H1 (cell line): ENCODE measurements at regions not wholly inside any gene's neighbourhood (a gene's known extent, or its start where the extent isn't known, plus 50 kb on each side); places are given as distances from the start of the nearest gene placed in this dataset.

Source experiments
- CTCF ChIA-PET: fragments of 300-600 bp; sonication (Branson Sonifier 250); formaldehyde crosslinking; loops from one replicate; lab custom pipeline; 2021; ENCODE audit not compliant: partially characterized antibody; lab: Charles Lee
- POLR2A ChIA-PET: fragments of 300-600 bp; sonication (Branson Sonifier 250); formaldehyde crosslinking; loops from one replicate; lab custom pipeline; 2021; ENCODE audit warnings: inconsistent platforms; ENCODE audit not compliant: partially characterized antibody; lab: Charles Lee
- DNase-seq, 2 experiments: peaks; one replicate each; pipeline versions ENCODE4 v3.0.0 to v3.0.0-alpha.2; 2010 to 2022; ENCODE audit warnings: low spot score in 2 of 2, low read depth in 1 of 2, mixed read lengths in 1 of 2
- FAIRE-seq: peaks from 2 replicates; lab custom pipeline; 2011; peaks lifted over from hg19 to GRCh38; lab: Jason Lieb, UNC
- H2AFZ ChIP-seq: 2 replicates; pipeline ENCODE4 v1.8.1; 2012; ENCODE audit warnings: low read length, inconsistent platforms
- H2AK5ac ChIP-seq: 2 replicates; pipeline ENCODE4 v1.6.1; 2013; ENCODE audit warnings: low read depth, low read length
- H2BK120ac ChIP-seq: replicated peaks from 2 replicates; pipeline ENCODE3; 2013; ENCODE audit warnings: low read depth, low read length, inconsistent platforms
- H2BK12ac ChIP-seq: 2 replicates; pipeline ENCODE4 v1.6.1; 2013; ENCODE audit warnings: low read depth, low read length
- H2BK15ac ChIP-seq: 2 replicates; pipeline ENCODE4 v1.6.1; 2013; ENCODE audit warnings: low read length
- H2BK20ac ChIP-seq: 2 replicates; pipeline ENCODE4 v1.6.1; 2013; ENCODE audit warnings: low read length
- H2BK5ac ChIP-seq: 2 replicates; pipeline ENCODE4 v1.6.1; 2013; ENCODE audit warnings: low read depth, low read length
- H3K14ac ChIP-seq: 2 replicates; pipeline ENCODE4 v1.6.1; 2013; ENCODE audit warnings: inconsistent platforms; ENCODE audit not compliant: insufficient read length
- H3K18ac ChIP-seq: 2 replicates; pipeline ENCODE4 v1.6.1; 2013; ENCODE audit warnings: low read length; ENCODE audit errors: extremely low read depth
- H3K23ac ChIP-seq: 2 replicates; pipeline ENCODE4 v1.6.1; 2013; ENCODE audit warnings: inconsistent platforms; ENCODE audit not compliant: insufficient read length
- H3K23me2 ChIP-seq: 2 replicates; pipeline ENCODE4 v1.6.1; 2013; ENCODE audit warnings: low read depth, low read length
- H3K27ac ChIP-seq: 2 replicates; pipeline ENCODE4 v1.6.1; 2011; ENCODE audit warnings: low read depth, low read length, inconsistent platforms
- H3K27me3 ChIP-seq, 4 experiments: replicated peaks in 1 of 4; 1 replicate in 1 of 4; 2 replicates in 3 of 4; pipeline versions ENCODE4 v1.6.1 to v1.8.1; 2011 to 2013; ENCODE audit warnings: low read length in 3 of 4, mild to moderate bottlenecking in 3 of 4, inconsistent platforms in 2 of 4, mixed read lengths in 2 of 4, moderate library complexity in 1 of 4; ENCODE audit not compliant: control insufficient read depth in 3 of 4, insufficient read depth in 3 of 4; ENCODE audit errors: extremely low read depth in 1 of 4
- H3K36me3 ChIP-seq, 4 experiments: 2 replicates each; pipeline versions ENCODE4 v1.6.1 to v1.8.1; 2011 to 2013; ENCODE audit warnings: mild to moderate bottlenecking in 4 of 4, low read length in 3 of 4, moderate library complexity in 2 of 4, control low read depth in 1 of 4, inconsistent platforms in 1 of 4; ENCODE audit not compliant: insufficient read depth in 4 of 4, control insufficient read depth in 2 of 4
- H3K4ac ChIP-seq: replicated peaks from 2 replicates; pipeline ENCODE3; 2013; ENCODE audit warnings: low read length, low read depth, mixed read lengths, inconsistent platforms; ENCODE audit not compliant: insufficient read length
- H3K4me1 ChIP-seq, 4 experiments: replicated peaks in 1 of 4; 1 replicate in 1 of 4; 2 replicates in 3 of 4; pipeline versions ENCODE4 v1.6.1 to v1.8.1; 2011 to 2013; ENCODE audit warnings: low read length in 3 of 4, inconsistent platforms in 2 of 4, mixed read lengths in 1 of 4; ENCODE audit not compliant: insufficient read depth in 4 of 4, control insufficient read depth in 3 of 4
- H3K4me2 ChIP-seq, 2 experiments: 2 replicates each; pipeline versions ENCODE4 v1.6.1 to v1.8.1; 2011 to 2013; ENCODE audit warnings: low read depth in 2 of 2, low read length in 2 of 2, control low read depth in 1 of 2, inconsistent platforms in 1 of 2, mild to moderate bottlenecking in 1 of 2; ENCODE audit not compliant: insufficient read depth in 1 of 2
- H3K4me3 ChIP-seq, 4 experiments: fragments of 200-600, 300-600 bp in 1 of 4; sonication (generic), shearing (Covaris generic), sonication (Bioruptor Twin) in 1 of 4; 2 replicates each; pipeline versions ENCODE4 v1.5.1 to v1.8.1; 2011 to 2016; ENCODE audit warnings: low read length in 4 of 4, low read depth in 3 of 4, control low read depth in 2 of 4, inconsistent platforms in 2 of 4, mild to moderate bottlenecking in 2 of 4, mixed read lengths in 1 of 4, moderate library complexity in 1 of 4; ENCODE audit not compliant: insufficient read depth in 2 of 4; ENCODE audit errors: extremely low read depth in 1 of 4
- H3K56ac ChIP-seq: replicated peaks from 2 replicates; pipeline ENCODE3; 2013; ENCODE audit warnings: low read depth, mild to moderate bottlenecking, mixed read lengths, low read length, inconsistent platforms; ENCODE audit not compliant: insufficient read length
- H3K79me1 ChIP-seq: 2 replicates; pipeline ENCODE4 v1.6.1; 2013; ENCODE audit warnings: low read depth, low read length, control low read depth
- H3K79me2 ChIP-seq, 2 experiments: 2 replicates each; pipeline versions ENCODE4 v1.6.1 to v1.8.1; 2012 to 2013; ENCODE audit warnings: low read length in 2 of 2, mild to moderate bottlenecking in 2 of 2, inconsistent platforms in 1 of 2; ENCODE audit not compliant: insufficient read depth in 2 of 2, control insufficient read depth in 1 of 2
- H3K9ac ChIP-seq, 4 experiments: replicated peaks in 1 of 4; 1 replicate in 1 of 4; 2 replicates in 3 of 4; pipeline versions ENCODE4 v1.6.1 to v1.8.1; 2011 to 2013; ENCODE audit warnings: low read depth in 3 of 4, low read length in 3 of 4, control low read depth in 2 of 4, mild to moderate bottlenecking in 2 of 4, moderate library complexity in 2 of 4, inconsistent platforms in 1 of 4; ENCODE audit errors: extremely low read depth in 1 of 4
- H3K9me3 ChIP-seq, 2 experiments: 2 replicates each; pipeline versions ENCODE4 v1.6.1 to v1.8.1; 2012 to 2013; ENCODE audit warnings: mild to moderate bottlenecking in 2 of 2, moderate library complexity in 2 of 2, control low read depth in 1 of 2, inconsistent platforms in 1 of 2, low read depth in 1 of 2, low read length in 1 of 2, mixed read lengths in 1 of 2; ENCODE audit not compliant: insufficient read depth in 2 of 2
- H4K20me1 ChIP-seq, 2 experiments: replicated peaks in 1 of 2; 2 replicates each; pipeline versions ENCODE3 to v1.8.1; 2011 to 2013; ENCODE audit warnings: inconsistent platforms in 2 of 2, low read length in 2 of 2, mild to moderate bottlenecking in 1 of 2; ENCODE audit not compliant: insufficient read depth in 2 of 2, control insufficient read depth in 1 of 2
- H4K5ac ChIP-seq: 2 replicates; pipeline ENCODE4 v1.6.1; 2013; ENCODE audit warnings: low read length, low read depth, mixed read lengths, inconsistent platforms; ENCODE audit not compliant: insufficient read length
- H4K8ac ChIP-seq: 2 replicates; pipeline ENCODE4 v1.8.0; 2013; ENCODE audit warnings: mild to moderate bottlenecking, moderate library complexity, low read length, inconsistent platforms; ENCODE audit not compliant: insufficient read depth; ENCODE audit errors: extremely low read depth
- H4K91ac ChIP-seq: replicated peaks from 2 replicates; pipeline ENCODE3; 2013; ENCODE audit warnings: low read length, mixed read lengths, inconsistent platforms; ENCODE audit not compliant: insufficient read length
- ASH2L ChIP-seq: fragments of 200-600, 300-600 bp; sonication (generic); IDR thresholded peaks from one replicate; pipeline ENCODE4 v1.7.1; 2017; ENCODE audit warnings: low read length
- SRF ChIP-seq: IDR thresholded peaks from 2 replicates; pipeline ENCODE4 v1.6.1; 2011; ENCODE audit warnings: mild to moderate bottlenecking, low read depth, low read length, moderate library complexity
- WGBS, 2 experiments: shearing (Covaris generic) in 1 of 2; methylation state at CpG; one replicate each; pipeline versions ENCODE4 v1.1.6 to v1.1.7; 2013 to 2015; ENCODE audit warnings: low lambda C conversion rate in 2 of 2, mixed read lengths in 2 of 2, inconsistent platforms in 1 of 2, low coverage in 1 of 2, missing lambda C conversion rate in 1 of 2; ENCODE audit not compliant: insufficient replicate concordance in 2 of 2, insufficient coverage in 1 of 2, insufficient read length in 1 of 2; ENCODE audit errors: extremely low coverage in 1 of 2, missing lambda C conversion rate in 1 of 2; 5-methylcytosine and 5-hydroxymethylcytosine counted together
- TF ChIP-seq, protein P1 (sequence below), 3 experiments: IDR thresholded peaks; 1 replicate in 2 of 3; 2 replicates in 1 of 3; pipeline versions ENCODE4 v1.5.1 to v1.6.1; 2011; ENCODE audit warnings: low read length in 3 of 3, mild to moderate bottlenecking in 3 of 3, inconsistent platforms in 2 of 3, low read depth in 1 of 3, moderate library complexity in 1 of 3; ENCODE audit not compliant: insufficient read depth in 1 of 3; ENCODE audit errors: control extremely low read depth in 1 of 3

- H3K79me1 ChIP-seq = no peaks in the 10 kb centered on the region
- H2AK5ac ChIP-seq = no peak overlapping the region
- H3K23me2 ChIP-seq = no peaks in the 10 kb centered on the region
- H4K8ac ChIP-seq = no peak overlapping the region
- no peak overlapping the region for H3K4me2 ChIP-seq
- H4K20me1 ChIP-seq = no peaks in the 10 kb centered on the region
- no peak overlapping the region for H2AFZ ChIP-seq
- H3K27ac ChIP-seq = no peak overlapping the region
- no peak overlapping the region for H3K18ac ChIP-seq
- no peak overlapping the region for H4K5ac ChIP-seq
- H4K91ac ChIP-seq = no peak overlapping the region
- 95% methylated on average over 2 of the region's 2 CpGs; no CpG with 5 or more reads in 1 of the 2 experiments for WGBS, 2 experiments
- POLR2A ChIA-PET = no interaction called here
- H3K27me3 ChIP-seq = no peaks in the 10 kb centered on the region
- H3K4me3 ChIP-seq = no peak overlapping the region
- H3K56ac ChIP-seq = no peak overlapping the region
- no peaks in the 10 kb centered on the region for H3K9me3 ChIP-seq
- H3K23ac ChIP-seq = no peak overlapping the region
- no peak for DNase-seq
- no peaks in the 10 kb centered on the region for H3K79me2 ChIP-seq
- no peak overlapping the region for H3K14ac ChIP-seq
- H3K4ac ChIP-seq = no peak overlapping the region
- no peak overlapping the region for H2BK15ac ChIP-seq
- no peak overlapping the region for H3K9ac ChIP-seq
- CTCF ChIA-PET = no interaction called here
- no peak overlapping the region for H2BK20ac ChIP-seq
- no peak overlapping the region for H2BK5ac ChIP-seq
- H2BK120ac ChIP-seq = no peak overlapping the region
- H3K4me1 ChIP-seq = no peaks in the 10 kb centered on the region
- H3K36me3 ChIP-seq = no peaks in the 10 kb centered on the region
- no peak overlapping the region for H2BK12ac ChIP-seq
- no peak for FAIRE-seq
- TF ChIP-seq, protein P1, sequence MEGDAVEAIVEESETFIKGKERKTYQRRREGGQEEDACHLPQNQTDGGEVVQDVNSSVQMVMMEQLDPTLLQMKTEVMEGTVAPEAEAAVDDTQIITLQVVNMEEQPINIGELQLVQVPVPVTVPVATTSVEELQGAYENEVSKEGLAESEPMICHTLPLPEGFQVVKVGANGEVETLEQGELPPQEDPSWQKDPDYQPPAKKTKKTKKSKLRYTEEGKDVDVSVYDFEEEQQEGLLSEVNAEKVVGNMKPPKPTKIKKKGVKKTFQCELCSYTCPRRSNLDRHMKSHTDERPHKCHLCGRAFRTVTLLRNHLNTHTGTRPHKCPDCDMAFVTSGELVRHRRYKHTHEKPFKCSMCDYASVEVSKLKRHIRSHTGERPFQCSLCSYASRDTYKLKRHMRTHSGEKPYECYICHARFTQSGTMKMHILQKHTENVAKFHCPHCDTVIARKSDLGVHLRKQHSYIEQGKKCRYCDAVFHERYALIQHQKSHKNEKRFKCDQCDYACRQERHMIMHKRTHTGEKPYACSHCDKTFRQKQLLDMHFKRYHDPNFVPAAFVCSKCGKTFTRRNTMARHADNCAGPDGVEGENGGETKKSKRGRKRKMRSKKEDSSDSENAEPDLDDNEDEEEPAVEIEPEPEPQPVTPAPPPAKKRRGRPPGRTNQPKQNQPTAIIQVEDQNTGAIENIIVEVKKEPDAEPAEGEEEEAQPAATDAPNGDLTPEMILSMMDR (IDR thresholded peaks at IDR 0.05; ENCODE audit: control extremely low read depth in 1 of 3, insufficient read depth in 1 of 3, low read depth in 1 of 3, low read length in 3 of 3) = no peak
- TF ChIP-seq SRF (no peak), ASH2L (no peak)
Measured at GRCh38 chr4:127217586-127218229, 415.0 kb upstream of the INTU start.
